ENCODE measurements at regions not wholly inside any gene's neighbourhood (a gene's known extent, or its start where the extent isn't known, plus 50 kb on each side); places are given as distances from the start of the nearest gene placed in this dataset.

DNA sequence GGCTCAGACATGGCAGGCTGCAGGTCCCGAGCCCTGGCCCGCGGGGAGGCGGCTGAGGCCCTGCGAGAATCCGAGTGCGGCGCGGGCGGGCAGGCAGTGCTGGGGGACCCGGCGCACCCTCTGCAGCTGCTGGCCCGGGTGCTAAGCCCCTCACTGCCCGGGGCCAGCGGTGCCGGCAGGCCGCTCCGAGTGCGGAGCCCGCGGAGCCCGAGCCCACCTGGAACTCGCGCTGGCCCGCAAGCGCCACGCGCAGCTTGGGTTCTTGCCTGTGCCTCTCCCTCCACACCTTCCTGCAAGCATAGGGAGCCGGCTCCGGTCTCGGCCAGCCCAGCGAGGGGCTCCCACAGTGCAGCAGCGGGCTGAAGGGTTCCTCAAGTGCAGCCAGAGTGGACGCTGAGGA lies 97.5 kb downstream of the QDPR start:
- TF ChIP-seq POLR2A (IDR thresholded peaks at IDR 0.05) = no peak
- TF ChIP-seq, protein P1, sequence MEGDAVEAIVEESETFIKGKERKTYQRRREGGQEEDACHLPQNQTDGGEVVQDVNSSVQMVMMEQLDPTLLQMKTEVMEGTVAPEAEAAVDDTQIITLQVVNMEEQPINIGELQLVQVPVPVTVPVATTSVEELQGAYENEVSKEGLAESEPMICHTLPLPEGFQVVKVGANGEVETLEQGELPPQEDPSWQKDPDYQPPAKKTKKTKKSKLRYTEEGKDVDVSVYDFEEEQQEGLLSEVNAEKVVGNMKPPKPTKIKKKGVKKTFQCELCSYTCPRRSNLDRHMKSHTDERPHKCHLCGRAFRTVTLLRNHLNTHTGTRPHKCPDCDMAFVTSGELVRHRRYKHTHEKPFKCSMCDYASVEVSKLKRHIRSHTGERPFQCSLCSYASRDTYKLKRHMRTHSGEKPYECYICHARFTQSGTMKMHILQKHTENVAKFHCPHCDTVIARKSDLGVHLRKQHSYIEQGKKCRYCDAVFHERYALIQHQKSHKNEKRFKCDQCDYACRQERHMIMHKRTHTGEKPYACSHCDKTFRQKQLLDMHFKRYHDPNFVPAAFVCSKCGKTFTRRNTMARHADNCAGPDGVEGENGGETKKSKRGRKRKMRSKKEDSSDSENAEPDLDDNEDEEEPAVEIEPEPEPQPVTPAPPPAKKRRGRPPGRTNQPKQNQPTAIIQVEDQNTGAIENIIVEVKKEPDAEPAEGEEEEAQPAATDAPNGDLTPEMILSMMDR (IDR thresholded peaks at IDR 0.05) = no peak
- H3K27me3 ChIP-seq = no peaks in the 10 kb centered on the region
- H3K4me3 ChIP-seq (replicated peaks in 1 of 3) = no peak overlapping the region
- intact Hi-C loops (cut with DNase I) = no loop called here
- WGBS, 2 donors = 95 to 100% methylated on average over 1 to 20 of the region's 34 CpGs
- no peaks in the 10 kb centered on the region for H3K36me3 ChIP-seq
- no peak for DNase-seq
- H3K27ac ChIP-seq = no peak overlapping the region
- no peaks in the 10 kb centered on the region for H3K4me1 ChIP-seq
- no peaks in the 10 kb centered on the region for H3K9me3 ChIP-seq

DNA sequence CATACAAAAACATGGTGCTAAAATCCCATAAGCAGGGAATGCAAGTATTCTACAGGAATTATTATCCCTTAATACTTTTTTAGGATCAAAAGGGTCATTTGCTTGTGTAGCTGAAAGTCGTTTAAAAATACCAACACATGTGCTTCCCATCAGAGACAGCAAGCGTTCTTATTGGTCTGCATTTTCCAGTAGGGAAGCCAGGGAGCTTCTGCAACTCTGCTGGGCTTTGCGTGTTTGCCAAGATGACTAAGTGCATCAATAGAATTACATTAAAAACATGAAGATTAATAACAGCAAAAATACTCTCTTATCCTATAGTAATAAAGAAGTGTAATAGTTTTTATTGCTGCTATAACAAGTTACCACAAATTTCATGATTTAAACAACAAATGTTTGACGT lies 111.2 kb downstream of the QDPR start:
- no peak for DNase-seq
- intact Hi-C loops (cut with DNase I) = no loop called here
- Histone ChIP-seq H3K36me3 (no peaks in the 10 kb centered on the region), H3K4me1 (peaks cover 0 to 6% of the 10 kb centered on the region in 2 donors), H3K27ac (no peak overlapping the region), H3K27me3 (no peaks in the 10 kb centered on the region), H3K4me3 (replicated peaks in 1 of 3) (no peak overlapping the region), H3K9me3 (no peaks in the 10 kb centered on the region)
- TF ChIP-seq POLR2A (IDR thresholded peaks at IDR 0.05) = no peak
- TF ChIP-seq, protein P1 (IDR thresholded peaks at IDR 0.05) = no peak
- 70 to 78% methylated on average over 4 of the region's 4 CpGs for WGBS, 2 donors

DNA sequence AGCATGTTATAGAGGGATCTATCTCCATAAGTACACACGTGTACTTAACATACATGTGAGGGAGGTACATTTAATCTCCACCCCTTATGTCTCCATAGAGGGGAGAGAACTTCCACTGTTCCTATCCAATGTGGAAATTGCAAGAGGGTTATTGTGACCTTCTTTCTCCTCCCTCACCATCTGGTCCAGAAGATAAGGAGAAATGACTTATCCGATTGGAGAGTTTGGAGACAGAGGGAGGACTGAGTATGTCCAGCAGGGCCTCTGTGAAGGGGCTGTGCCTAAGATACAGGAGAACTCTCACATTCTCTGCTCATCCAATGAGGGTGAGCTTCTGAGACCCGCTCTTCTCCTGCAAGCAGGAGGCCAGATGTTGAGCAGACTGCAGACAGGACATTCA lies 113.1 kb downstream of the QDPR start:
- TF ChIP-seq POLR2A (IDR thresholded peaks at IDR 0.05) = no peak
- TF ChIP-seq, protein P1 (IDR thresholded peaks at IDR 0.05) = no peak
- Histone ChIP-seq H3K27ac (no peak overlapping the region), H3K4me1 (peaks cover 0 to 11% of the 10 kb centered on the region in 2 donors), H3K4me3 (replicated peaks in 1 of 3) (no peak overlapping the region), H3K9me3 (no peaks in the 10 kb centered on the region), H3K27me3 (no peaks in the 10 kb centered on the region), H3K36me3 (no peaks in the 10 kb centered on the region)
- intact Hi-C loops (cut with DNase I) = no loop called here
- 87 to 98% methylated on average over 3 of the region's 3 CpGs for WGBS, 2 donors
- DNase-seq = no peak

DNA sequence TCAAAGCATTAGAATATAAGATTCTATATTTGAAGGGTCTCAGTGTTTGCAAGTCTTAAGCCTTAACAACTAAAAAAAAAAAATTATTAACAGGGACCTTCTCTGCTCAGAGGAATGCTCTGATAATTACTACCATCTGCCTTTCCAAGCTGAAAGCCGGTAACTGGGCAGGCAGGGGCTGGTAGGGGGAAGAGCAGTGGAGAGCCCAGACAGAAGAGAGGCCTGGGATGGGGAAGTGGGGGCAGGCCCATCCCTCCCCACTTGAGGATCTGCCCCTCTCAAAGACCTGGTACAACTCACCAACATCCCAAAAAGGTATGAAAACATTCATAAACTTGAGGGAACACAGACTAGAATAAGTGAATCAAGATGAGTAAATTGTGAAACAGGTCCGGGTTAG lies 113.9 kb downstream of the QDPR start:
- Histone ChIP-seq H3K27me3 (no peaks in the 10 kb centered on the region), H3K4me1 (peaks cover 0 to 11% of the 10 kb centered on the region in 2 donors), H3K9me3 (no peaks in the 10 kb centered on the region), H3K4me3 (replicated peaks in 1 of 3) (no peak overlapping the region), H3K36me3 (no peaks in the 10 kb centered on the region), H3K27ac (no peak overlapping the region)
- no peak for TF ChIP-seq POLR2A (IDR thresholded peaks at IDR 0.05)
- TF ChIP-seq, protein P1 (IDR thresholded peaks at IDR 0.05) = no peak
- intact Hi-C loops (cut with DNase I) = no loop called here
- DNase-seq = no peak
- WGBS, 2 donors = 82 to 84% methylated on average over 2 of the region's 2 CpGs

DNA sequence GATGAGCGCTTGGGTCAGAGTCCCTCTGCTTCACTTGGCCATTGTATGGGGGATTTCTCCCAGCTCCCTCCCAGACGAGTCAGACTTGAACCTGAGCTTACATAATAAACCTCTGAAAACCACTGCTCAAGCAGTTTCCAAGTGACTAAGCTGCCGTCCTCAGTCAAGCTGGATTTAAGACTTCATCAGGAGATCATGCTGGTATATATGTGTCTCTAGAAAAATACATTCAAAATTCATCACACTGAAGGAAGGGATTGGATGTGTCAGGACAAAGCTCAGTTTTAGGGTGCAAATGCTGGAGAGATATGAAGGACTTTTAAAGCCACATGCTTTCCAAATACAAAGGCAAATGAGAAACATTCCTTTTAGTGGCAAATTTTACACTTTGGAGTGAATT lies 114.3 kb downstream of the QDPR start:
- intact Hi-C loops (cut with DNase I) = no loop called here
- no peak for TF ChIP-seq POLR2A (IDR thresholded peaks at IDR 0.05)
- TF ChIP-seq, protein P1 (IDR thresholded peaks at IDR 0.05) = no peak
- H3K4me1 ChIP-seq = peaks cover 0 to 11% of the 10 kb centered on the region in 2 donors
- no peaks in the 10 kb centered on the region for H3K9me3 ChIP-seq
- no peak for DNase-seq
- H3K4me3 ChIP-seq (replicated peaks in 1 of 3) = no peak overlapping the region
- no peaks in the 10 kb centered on the region for H3K27me3 ChIP-seq
- H3K27ac ChIP-seq = no peak overlapping the region
- whole genome bisulfite sequencing, 2 donors = 49 to 50% methylated on average over 3 of the region's 3 CpGs
- no peaks in the 10 kb centered on the region for H3K36me3 ChIP-seq
